ENCODE measurements at regions not wholly inside any gene's neighbourhood (a gene's known extent, or its start where the extent isn't known, plus 50 kb on each side); places are given as distances from the start of the nearest gene placed in this dataset.

DNA sequence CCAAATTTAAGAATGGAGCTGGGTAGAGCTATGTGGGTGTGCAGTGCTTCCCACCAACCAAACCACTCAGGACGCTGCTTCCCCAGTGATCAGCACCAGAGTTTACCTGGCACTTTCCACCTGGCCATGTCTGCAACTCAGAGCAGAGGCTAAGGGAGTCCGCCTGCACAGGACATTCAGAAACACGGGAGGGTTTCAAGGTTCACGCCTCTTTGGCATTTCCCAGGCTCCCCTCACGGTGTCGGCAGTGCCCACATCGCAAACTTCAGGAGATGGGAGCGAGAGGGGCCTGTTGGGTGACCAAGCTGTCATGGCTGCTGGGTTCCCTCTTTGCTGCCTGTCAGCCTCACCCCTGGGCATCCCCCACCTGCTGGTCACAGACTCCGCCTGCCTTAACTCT lies 161.5 kb downstream of the NXNL2 start:
- no peak for DNase-seq (ENCODE audit: low read depth)
- Histone ChIP-seq H3K27me3 (ENCODE audit: control insufficient read depth, insufficient read depth, low read length) (peaks cover 2% of the 10 kb centered on the region), H3K4me3 (ENCODE audit: low read depth, low read length) (no peak overlapping the region), H3K36me3 (ENCODE audit: control insufficient read depth, insufficient read depth, low read length) (no peaks in the 10 kb centered on the region)
- TF ChIP-seq, protein P1, sequence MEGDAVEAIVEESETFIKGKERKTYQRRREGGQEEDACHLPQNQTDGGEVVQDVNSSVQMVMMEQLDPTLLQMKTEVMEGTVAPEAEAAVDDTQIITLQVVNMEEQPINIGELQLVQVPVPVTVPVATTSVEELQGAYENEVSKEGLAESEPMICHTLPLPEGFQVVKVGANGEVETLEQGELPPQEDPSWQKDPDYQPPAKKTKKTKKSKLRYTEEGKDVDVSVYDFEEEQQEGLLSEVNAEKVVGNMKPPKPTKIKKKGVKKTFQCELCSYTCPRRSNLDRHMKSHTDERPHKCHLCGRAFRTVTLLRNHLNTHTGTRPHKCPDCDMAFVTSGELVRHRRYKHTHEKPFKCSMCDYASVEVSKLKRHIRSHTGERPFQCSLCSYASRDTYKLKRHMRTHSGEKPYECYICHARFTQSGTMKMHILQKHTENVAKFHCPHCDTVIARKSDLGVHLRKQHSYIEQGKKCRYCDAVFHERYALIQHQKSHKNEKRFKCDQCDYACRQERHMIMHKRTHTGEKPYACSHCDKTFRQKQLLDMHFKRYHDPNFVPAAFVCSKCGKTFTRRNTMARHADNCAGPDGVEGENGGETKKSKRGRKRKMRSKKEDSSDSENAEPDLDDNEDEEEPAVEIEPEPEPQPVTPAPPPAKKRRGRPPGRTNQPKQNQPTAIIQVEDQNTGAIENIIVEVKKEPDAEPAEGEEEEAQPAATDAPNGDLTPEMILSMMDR (IDR thresholded peaks at IDR 0.05; ENCODE audit: insufficient read depth, low read length, poor library complexity, severe bottlenecking): no peak

DNA sequence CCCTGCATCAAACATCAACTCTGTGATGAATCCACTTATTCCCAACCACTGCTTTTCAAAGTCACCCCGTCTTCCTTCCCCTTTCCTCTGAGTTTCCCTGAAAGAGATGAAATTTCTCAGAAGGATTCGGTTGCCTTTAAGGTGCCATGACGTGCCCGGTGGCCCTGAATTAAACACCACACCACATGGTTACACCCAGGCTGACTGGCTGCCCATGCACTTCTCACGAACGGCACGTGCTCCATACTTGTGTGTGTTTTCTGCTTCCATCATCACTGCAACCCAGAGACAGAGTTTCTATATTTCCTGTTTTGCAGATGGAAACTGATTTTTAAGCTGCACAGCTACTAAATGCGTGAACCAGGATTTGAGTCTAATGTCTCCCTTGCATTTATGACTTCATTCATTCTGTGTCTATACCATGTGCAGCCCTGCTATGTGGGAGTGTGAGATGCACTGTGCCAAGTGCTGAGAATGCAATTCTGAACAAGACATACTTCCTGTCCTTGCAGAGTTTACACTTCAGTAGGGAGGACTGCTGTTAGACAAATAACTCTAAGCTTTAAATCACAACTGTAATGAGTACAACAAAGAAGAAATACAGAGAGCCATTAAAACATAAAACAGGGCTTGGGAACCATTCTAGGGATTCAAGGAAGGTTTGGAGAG lies 162.9 kb downstream of the NXNL2 start:
- no peaks in the 10 kb centered on the region for H3K36me3 ChIP-seq (ENCODE audit: control insufficient read depth, insufficient read depth, low read length)
- TF ChIP-seq, protein P1 (IDR thresholded peaks at IDR 0.05; ENCODE audit: insufficient read depth, low read length, poor library complexity, severe bottlenecking): no peak
- H3K4me3 ChIP-seq (ENCODE audit: low read depth, low read length): no peak overlapping the region
- no peak for DNase-seq (ENCODE audit: low read depth)
- peaks cover 2% of the 10 kb centered on the region for H3K27me3 ChIP-seq (ENCODE audit: control insufficient read depth, insufficient read depth, low read length)

DNA sequence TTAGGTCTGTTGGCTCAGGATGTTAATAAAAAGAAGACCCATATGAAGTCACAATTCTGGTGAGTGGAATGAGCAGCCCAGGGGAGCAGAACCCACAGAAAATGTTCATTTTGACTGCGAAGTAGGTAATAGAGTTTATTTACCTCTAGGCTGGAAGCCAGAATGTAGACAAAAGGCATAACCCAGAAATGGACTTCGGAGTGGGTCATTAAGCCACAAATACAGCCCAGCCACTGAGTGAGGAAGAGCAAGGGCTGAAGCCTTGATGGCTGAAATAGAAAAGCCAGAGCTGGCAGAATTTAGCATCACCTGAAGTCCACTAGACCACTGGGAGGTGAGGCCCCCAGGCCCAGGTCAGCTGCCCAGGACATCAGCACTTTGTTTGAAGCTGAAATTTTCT lies 168.0 kb downstream of the NXNL2 start:
- Histone ChIP-seq H3K36me3 (ENCODE audit: control insufficient read depth, insufficient read depth, low read length) (no peaks in the 10 kb centered on the region), H3K27me3 (ENCODE audit: control insufficient read depth, insufficient read depth, low read length) (no peaks in the 10 kb centered on the region), H3K4me3 (ENCODE audit: low read depth, low read length) (no peak overlapping the region)
- TF ChIP-seq, protein P1 (IDR thresholded peaks at IDR 0.05; ENCODE audit: insufficient read depth, low read length, poor library complexity, severe bottlenecking): no peak
- no peak for DNase-seq (ENCODE audit: low read depth)

DNA sequence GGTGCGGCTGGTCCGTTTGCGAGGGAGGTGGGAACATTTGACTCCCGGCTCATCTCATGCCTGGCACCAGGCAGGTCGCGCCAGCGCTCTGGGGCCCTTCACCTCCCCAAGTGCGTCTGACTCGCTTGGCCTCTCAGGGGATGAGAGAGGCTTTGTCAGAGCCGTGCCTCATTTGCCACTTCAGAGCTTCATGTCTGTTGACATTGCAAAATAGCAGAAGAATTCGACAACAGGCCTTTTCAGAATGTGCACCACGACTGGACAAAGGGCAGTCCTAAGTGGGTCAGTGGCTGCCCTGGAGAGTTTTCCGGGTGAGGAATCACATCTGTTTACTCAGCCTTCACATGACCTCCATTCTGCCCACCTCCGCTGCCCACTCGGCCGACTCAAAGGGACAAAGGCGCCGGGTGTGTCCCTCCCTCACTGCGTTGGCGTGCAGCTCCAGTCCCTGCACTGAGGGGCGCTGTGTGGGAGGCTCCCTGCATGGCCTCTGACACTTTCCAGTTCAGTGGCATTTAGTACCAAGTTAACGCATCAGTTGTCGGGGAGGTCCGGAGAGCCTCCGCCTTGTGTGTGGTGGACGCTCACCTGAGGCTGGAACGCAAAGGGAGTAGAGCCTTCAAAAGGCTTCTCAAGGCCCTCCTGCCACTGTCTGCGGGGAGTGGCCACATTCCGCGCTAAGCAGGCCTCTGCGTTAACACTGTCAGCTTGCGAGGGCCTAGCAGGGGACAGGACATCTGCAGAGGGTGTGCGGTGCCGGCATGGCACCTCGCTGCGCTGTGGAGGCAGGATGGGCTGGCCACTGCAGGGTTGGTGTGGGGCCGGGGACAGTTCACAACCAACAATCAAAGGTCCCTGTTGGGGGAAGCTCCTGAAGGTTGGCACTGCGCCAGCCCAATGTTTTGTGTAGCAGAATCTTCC lies 171.5 kb downstream of the NXNL2 start:
- peak; percentile 51 for DNase-seq (ENCODE audit: low read depth)
- TF ChIP-seq, protein P1 (IDR thresholded peaks at IDR 0.05; ENCODE audit: insufficient read depth, low read length, poor library complexity, severe bottlenecking): peak; percentile 26
- H3K36me3 ChIP-seq (ENCODE audit: control insufficient read depth, insufficient read depth, low read length): no peaks in the 10 kb centered on the region
- no peak overlapping the region for H3K4me3 ChIP-seq (ENCODE audit: low read depth, low read length)
- H3K27me3 ChIP-seq (ENCODE audit: control insufficient read depth, insufficient read depth, low read length): no peaks in the 10 kb centered on the region

DNA sequence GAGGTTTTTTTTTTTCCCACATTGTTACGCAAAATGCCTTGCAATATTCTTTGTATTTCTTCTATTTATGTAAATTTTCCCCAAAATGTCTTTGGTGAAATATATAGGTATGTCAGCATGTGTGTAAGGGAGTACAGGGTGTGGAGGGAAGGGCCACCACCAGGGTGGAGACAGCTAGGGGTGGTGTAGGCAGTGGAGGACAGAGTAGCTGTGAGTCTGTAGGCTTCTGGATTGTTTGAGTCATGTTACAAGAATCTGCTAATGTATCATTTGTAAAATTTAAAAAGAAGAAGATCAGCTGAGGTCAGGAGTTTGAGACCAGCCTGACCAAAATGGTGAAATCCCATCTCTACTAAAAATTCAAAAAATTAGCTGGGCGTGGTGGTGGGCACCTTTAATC lies 175.5 kb downstream of the NXNL2 start:
- no peaks in the 10 kb centered on the region for H3K27me3 ChIP-seq (ENCODE audit: control insufficient read depth, insufficient read depth, low read length)
- DNase-seq (ENCODE audit: low read depth): no peak
- H3K36me3 ChIP-seq (ENCODE audit: control insufficient read depth, insufficient read depth, low read length): no peaks in the 10 kb centered on the region
- no peak overlapping the region for H3K4me3 ChIP-seq (ENCODE audit: low read depth, low read length)
- TF ChIP-seq, protein P1 (IDR thresholded peaks at IDR 0.05; ENCODE audit: insufficient read depth, low read length, poor library complexity, severe bottlenecking): no peak
